ENCODE measurements at regions not wholly inside any gene's neighbourhood (a gene's known extent, or its start where the extent isn't known, plus 50 kb on each side); places are given as distances from the start of the nearest gene placed in this dataset.

- Histone ChIP-seq H3K4me3 (ENCODE audit: low read length in 3 of 3) (no peak overlapping the region), H3K27ac (ENCODE audit: low read depth, low read length) (no peak overlapping the region), H3K9ac (ENCODE audit: low read depth in 1 of 3, low read length in 3 of 3) (no peak overlapping the region), H3K36me3 (ENCODE audit: control insufficient read depth in 3 of 3, insufficient read depth in 3 of 3, low read length in 3 of 3) (no peaks in the 10 kb centered on the region), H3K27me3 (ENCODE audit: control insufficient read depth in 3 of 3, insufficient read depth in 3 of 3, low read length in 3 of 3) (no peaks in the 10 kb centered on the region), H3K4me1 (ENCODE audit: control insufficient read depth in 3 of 3, insufficient read depth in 3 of 3, low read length in 3 of 3) (no peaks in the 10 kb centered on the region), H3K9me3 (ENCODE audit: control insufficient read depth in 3 of 3, low read length in 3 of 3) (no peaks in the 10 kb centered on the region)
Observed at GRCh38 chr3:154003649-154004048, 117.5 kb upstream of the ARHGEF26 start.

- H3K9me3 ChIP-seq (ENCODE audit: control insufficient read depth in 3 of 3, low read length in 3 of 3) = no peaks in the 10 kb centered on the region
- no peak overlapping the region for H3K4me3 ChIP-seq (ENCODE audit: low read length in 3 of 3)
- no peak overlapping the region for H3K9ac ChIP-seq (ENCODE audit: low read depth in 1 of 3, low read length in 3 of 3)
- H3K27me3 ChIP-seq (ENCODE audit: control insufficient read depth in 3 of 3, insufficient read depth in 3 of 3, low read length in 3 of 3) = no peaks in the 10 kb centered on the region
- no peaks in the 10 kb centered on the region for H3K36me3 ChIP-seq (ENCODE audit: control insufficient read depth in 3 of 3, insufficient read depth in 3 of 3, low read length in 3 of 3)
- H3K27ac ChIP-seq (ENCODE audit: low read depth, low read length) = no peak overlapping the region
- H3K4me1 ChIP-seq (ENCODE audit: control insufficient read depth in 3 of 3, insufficient read depth in 3 of 3, low read length in 3 of 3) = no peaks in the 10 kb centered on the region
Observed at GRCh38 chr3:154011036-154011435, 110.2 kb upstream of the ARHGEF26 start.

DNA sequence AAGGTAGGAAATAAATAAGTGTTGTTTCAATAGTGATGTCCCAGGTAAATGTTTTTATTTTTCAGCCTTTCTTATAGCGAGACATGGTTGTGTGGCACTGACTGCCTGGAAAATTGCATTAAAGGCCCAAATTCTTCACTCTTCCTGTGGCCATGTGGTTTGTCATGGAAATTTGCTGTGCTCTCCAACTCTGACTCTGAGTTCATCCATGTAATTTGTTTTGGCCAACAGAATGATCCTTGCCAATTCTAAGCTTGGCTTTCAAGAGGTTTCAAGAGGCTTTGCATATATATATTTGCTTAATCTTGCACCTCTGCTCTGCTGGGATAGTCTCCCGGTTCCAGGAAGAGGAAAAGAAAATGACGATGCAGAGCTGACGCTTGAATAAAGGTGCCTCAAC is 107.5 kb upstream of the ARHGEF26 start:
- Histone ChIP-seq H3K4me1 (ENCODE audit: control insufficient read depth in 3 of 3, insufficient read depth in 3 of 3, low read length in 3 of 3) (no peaks in the 10 kb centered on the region), H3K27me3 (ENCODE audit: control insufficient read depth in 3 of 3, insufficient read depth in 3 of 3, low read length in 3 of 3) (no peaks in the 10 kb centered on the region), H3K27ac (ENCODE audit: low read depth, low read length) (no peak overlapping the region), H3K36me3 (ENCODE audit: control insufficient read depth in 3 of 3, insufficient read depth in 3 of 3, low read length in 3 of 3) (no peaks in the 10 kb centered on the region), H3K4me3 (ENCODE audit: low read length in 3 of 3) (no peak overlapping the region), H3K9me3 (ENCODE audit: control insufficient read depth in 3 of 3, low read length in 3 of 3) (no peaks in the 10 kb centered on the region), H3K9ac (ENCODE audit: low read depth in 1 of 3, low read length in 3 of 3) (no peak overlapping the region)

DNA sequence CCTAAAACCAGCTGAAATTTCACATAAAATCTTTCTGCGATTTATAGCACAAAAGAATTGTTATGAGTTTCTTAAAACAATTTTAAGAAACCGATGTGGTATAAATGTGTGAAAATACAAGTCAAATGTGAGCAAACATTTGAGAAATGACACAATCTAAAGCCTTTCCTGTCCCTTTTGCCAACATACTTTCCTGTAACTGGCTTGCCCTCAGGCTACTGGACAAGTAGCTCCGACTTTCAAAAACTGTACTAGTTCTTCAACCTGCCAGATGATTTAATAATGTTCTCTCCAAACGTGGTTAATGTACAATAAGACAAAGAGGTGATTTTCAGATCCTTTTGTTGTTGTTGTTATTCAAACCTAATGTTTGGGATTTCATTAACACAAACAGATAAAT is 105.9 kb upstream of the ARHGEF26 start:
- Histone ChIP-seq H3K36me3 (ENCODE audit: control insufficient read depth in 3 of 3, insufficient read depth in 3 of 3, low read length in 3 of 3) (no peaks in the 10 kb centered on the region), H3K4me3 (ENCODE audit: low read length in 3 of 3) (no peak overlapping the region), H3K27ac (ENCODE audit: low read depth, low read length) (no peak overlapping the region), H3K4me1 (ENCODE audit: control insufficient read depth in 3 of 3, insufficient read depth in 3 of 3, low read length in 3 of 3) (no peaks in the 10 kb centered on the region), H3K27me3 (ENCODE audit: control insufficient read depth in 3 of 3, insufficient read depth in 3 of 3, low read length in 3 of 3) (no peaks in the 10 kb centered on the region), H3K9me3 (ENCODE audit: control insufficient read depth in 3 of 3, low read length in 3 of 3) (no peaks in the 10 kb centered on the region), H3K9ac (ENCODE audit: low read depth in 1 of 3, low read length in 3 of 3) (no peak overlapping the region)

DNA sequence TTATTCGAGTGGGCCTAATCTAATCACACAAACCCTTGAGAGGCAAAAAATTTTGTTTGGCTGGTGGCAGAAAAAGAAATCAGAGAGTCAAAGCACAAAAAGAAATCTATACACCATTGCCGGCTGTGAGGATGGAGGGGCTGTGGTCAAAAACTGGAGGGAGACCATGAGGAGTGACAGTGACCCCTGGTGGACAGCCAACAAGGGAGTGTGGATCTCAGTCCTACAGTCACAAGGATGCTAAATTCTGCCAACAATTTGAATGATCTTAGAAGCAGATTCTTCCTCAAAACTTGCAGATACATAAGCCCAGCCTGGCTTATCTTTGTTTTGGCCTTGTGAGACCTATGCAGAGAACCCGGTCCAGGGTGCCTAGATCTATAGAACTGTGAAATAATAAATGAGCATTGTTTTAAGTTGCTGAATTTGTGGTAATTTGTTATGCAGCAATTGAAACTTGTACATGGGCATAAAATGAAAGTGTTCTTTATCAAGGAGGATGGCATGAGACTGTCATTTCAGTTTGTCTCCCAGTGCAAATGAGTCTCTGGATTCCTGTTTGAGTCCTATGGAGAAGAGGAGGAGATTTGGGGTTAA is 103.0 kb upstream of the ARHGEF26 start:
- Histone ChIP-seq H3K4me1 (ENCODE audit: control insufficient read depth in 3 of 3, insufficient read depth in 3 of 3, low read length in 3 of 3) (no peaks in the 10 kb centered on the region), H3K9ac (ENCODE audit: low read depth in 1 of 3, low read length in 3 of 3) (no peak overlapping the region), H3K9me3 (ENCODE audit: control insufficient read depth in 3 of 3, low read length in 3 of 3) (no peaks in the 10 kb centered on the region), H3K27me3 (ENCODE audit: control insufficient read depth in 3 of 3, insufficient read depth in 3 of 3, low read length in 3 of 3) (no peaks in the 10 kb centered on the region), H3K36me3 (ENCODE audit: control insufficient read depth in 3 of 3, insufficient read depth in 3 of 3, low read length in 3 of 3) (no peaks in the 10 kb centered on the region), H3K4me3 (ENCODE audit: low read length in 3 of 3) (no peak overlapping the region), H3K27ac (ENCODE audit: low read depth, low read length) (no peak overlapping the region)

- H3K4me3 ChIP-seq (ENCODE audit: low read length in 3 of 3) = no peak overlapping the region
Observed at GRCh38 chr3:154022606-154023005, 98.6 kb upstream of the ARHGEF26 start.

GRCh38 chr3:154023148-154023547 is 98.0 kb upstream of the ARHGEF26 start:
- Histone ChIP-seq H3K27ac (ENCODE audit: low read depth, low read length) (no peak overlapping the region), H3K27me3 (ENCODE audit: control insufficient read depth in 3 of 3, insufficient read depth in 3 of 3, low read length in 3 of 3) (no peaks in the 10 kb centered on the region), H3K9ac (ENCODE audit: low read depth in 1 of 3, low read length in 3 of 3) (no peak overlapping the region), H3K4me1 (ENCODE audit: control insufficient read depth in 3 of 3, insufficient read depth in 3 of 3, low read length in 3 of 3) (no peaks in the 10 kb centered on the region), H3K9me3 (ENCODE audit: control insufficient read depth in 3 of 3, low read length in 3 of 3) (no peaks in the 10 kb centered on the region), H3K36me3 (ENCODE audit: control insufficient read depth in 3 of 3, insufficient read depth in 3 of 3, low read length in 3 of 3) (no peaks in the 10 kb centered on the region), H3K4me3 (ENCODE audit: low read length in 3 of 3) (no peak overlapping the region)

More at GRCh38 chr3:154022606-154023005, 98.6 kb upstream of the ARHGEF26 start:
- Histone ChIP-seq H3K9me3 (ENCODE audit: control insufficient read depth in 3 of 3, low read length in 3 of 3) (no peaks in the 10 kb centered on the region), H3K9ac (ENCODE audit: low read depth in 1 of 3, low read length in 3 of 3) (no peak overlapping the region), H3K36me3 (ENCODE audit: control insufficient read depth in 3 of 3, insufficient read depth in 3 of 3, low read length in 3 of 3) (no peaks in the 10 kb centered on the region), H3K27ac (ENCODE audit: low read depth, low read length) (no peak overlapping the region), H3K4me1 (ENCODE audit: control insufficient read depth in 3 of 3, insufficient read depth in 3 of 3, low read length in 3 of 3) (no peaks in the 10 kb centered on the region), H3K27me3 (ENCODE audit: control insufficient read depth in 3 of 3, insufficient read depth in 3 of 3, low read length in 3 of 3) (no peaks in the 10 kb centered on the region)

DNA sequence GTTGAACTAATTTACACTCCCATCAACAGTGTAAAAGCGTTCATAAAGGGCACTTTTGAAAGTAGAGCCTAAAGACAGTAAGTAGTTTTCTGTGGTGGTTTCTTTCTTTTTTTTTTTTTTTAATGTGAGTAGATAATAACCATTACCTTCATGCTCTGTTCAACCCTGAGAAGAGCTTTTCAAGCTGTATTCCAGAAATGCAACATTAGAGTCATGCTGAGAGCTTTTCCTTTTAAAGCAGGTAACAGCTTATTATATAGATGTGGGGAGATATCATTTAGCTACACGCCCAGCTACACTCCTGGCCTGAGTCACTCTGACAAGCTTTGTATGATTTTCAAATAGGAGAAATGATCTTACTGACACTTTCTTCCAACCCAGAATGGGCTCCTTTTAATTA is 96.2 kb upstream of the ARHGEF26 start:
- Histone ChIP-seq H3K9ac (ENCODE audit: low read depth in 1 of 3, low read length in 3 of 3) (no peak overlapping the region), H3K27me3 (ENCODE audit: control insufficient read depth in 3 of 3, insufficient read depth in 3 of 3, low read length in 3 of 3) (no peaks in the 10 kb centered on the region), H3K9me3 (ENCODE audit: control insufficient read depth in 3 of 3, low read length in 3 of 3) (no peaks in the 10 kb centered on the region), H3K27ac (ENCODE audit: low read depth, low read length) (no peak overlapping the region), H3K36me3 (ENCODE audit: control insufficient read depth in 3 of 3, insufficient read depth in 3 of 3, low read length in 3 of 3) (no peaks in the 10 kb centered on the region), H3K4me3 (ENCODE audit: low read length in 3 of 3) (no peak overlapping the region), H3K4me1 (ENCODE audit: control insufficient read depth in 3 of 3, insufficient read depth in 3 of 3, low read length in 3 of 3) (no peaks in the 10 kb centered on the region)

DNA sequence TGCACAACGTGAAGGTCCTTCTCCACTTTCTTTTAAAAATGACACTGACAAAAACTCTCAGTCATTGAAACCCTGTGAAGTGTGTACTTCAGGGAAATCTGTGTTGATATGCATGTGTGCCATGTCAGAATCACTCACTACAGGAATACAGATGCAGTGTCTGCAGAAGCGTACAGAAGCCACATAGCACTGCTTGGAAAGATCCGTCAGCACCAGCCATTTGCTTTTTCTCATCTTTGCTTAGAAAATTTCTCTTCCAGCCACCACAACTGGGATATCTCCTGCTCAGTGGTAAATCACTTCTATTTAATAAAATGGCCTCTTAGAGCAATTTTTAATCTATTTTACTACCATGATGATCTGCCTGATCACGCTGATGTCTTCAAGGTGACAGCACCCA is 91.3 kb upstream of the ARHGEF26 start:
- Histone ChIP-seq H3K27me3 (ENCODE audit: control insufficient read depth in 3 of 3, insufficient read depth in 3 of 3, low read length in 3 of 3) (no peaks in the 10 kb centered on the region), H3K9me3 (ENCODE audit: control insufficient read depth in 3 of 3, low read length in 3 of 3) (no peaks in the 10 kb centered on the region), H3K4me3 (ENCODE audit: low read length in 3 of 3) (no peak overlapping the region), H3K27ac (ENCODE audit: low read depth, low read length) (no peak overlapping the region), H3K36me3 (ENCODE audit: control insufficient read depth in 3 of 3, insufficient read depth in 3 of 3, low read length in 3 of 3) (no peaks in the 10 kb centered on the region), H3K4me1 (ENCODE audit: control insufficient read depth in 3 of 3, insufficient read depth in 3 of 3, low read length in 3 of 3) (no peaks in the 10 kb centered on the region), H3K9ac (ENCODE audit: low read depth in 1 of 3, low read length in 3 of 3) (no peak overlapping the region)

GRCh38 chr3:154034797-154035330 is 86.3 kb upstream of the ARHGEF26 start:
- Histone ChIP-seq H3K36me3 (ENCODE audit: control insufficient read depth in 3 of 3, insufficient read depth in 3 of 3, low read length in 3 of 3) (no peaks in the 10 kb centered on the region), H3K9ac (ENCODE audit: low read depth in 1 of 3, low read length in 3 of 3) (no peak overlapping the region), H3K9me3 (ENCODE audit: control insufficient read depth in 3 of 3, low read length in 3 of 3) (no peaks in the 10 kb centered on the region), H3K27me3 (ENCODE audit: control insufficient read depth in 3 of 3, insufficient read depth in 3 of 3, low read length in 3 of 3) (no peaks in the 10 kb centered on the region), H3K4me3 (ENCODE audit: low read length in 3 of 3) (no peak overlapping the region), H3K4me1 (ENCODE audit: control insufficient read depth in 3 of 3, insufficient read depth in 3 of 3, low read length in 3 of 3) (no peaks in the 10 kb centered on the region), H3K27ac (ENCODE audit: low read depth, low read length) (no peak overlapping the region)
